Islet precursor cell (in vitro differentiated cells): ENCODE measurements at regions not wholly inside any gene's neighbourhood (a gene's known extent, or its start where the extent isn't known, plus 50 kb on each side); places are given as distances from the start of the nearest gene placed in this dataset.

Experiments
- DNase-seq: peaks from one replicate; pipeline ENCODE4 v3.0.0-alpha.2; 2018

DNA sequence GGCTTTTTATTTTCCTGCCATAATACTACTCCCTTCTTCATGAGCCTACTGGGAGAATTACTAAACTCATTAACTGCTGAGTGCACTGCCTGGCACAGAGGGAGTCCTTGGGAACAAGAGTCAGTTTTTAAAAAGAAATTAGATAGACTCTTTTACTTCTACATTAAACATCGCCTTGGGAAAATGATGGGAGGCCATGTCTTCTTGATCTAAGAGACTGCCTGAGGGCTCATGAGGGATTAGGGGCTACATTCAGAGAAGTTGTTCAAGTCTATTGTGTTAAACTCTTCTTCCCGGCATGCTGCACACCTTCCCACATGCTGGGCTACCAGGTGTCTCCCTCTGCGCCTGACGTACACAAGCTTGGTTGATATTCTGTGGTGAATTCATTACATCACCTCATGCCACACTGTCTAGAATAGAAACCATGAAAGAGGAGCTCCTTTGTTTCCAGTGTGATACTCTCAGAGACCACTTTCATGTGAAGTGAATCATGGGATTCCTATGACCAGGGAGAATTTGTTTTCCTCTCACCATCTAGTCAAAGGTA lies 1422.3 kb downstream of the AACS start:
- no peak for DNase-seq

DNA sequence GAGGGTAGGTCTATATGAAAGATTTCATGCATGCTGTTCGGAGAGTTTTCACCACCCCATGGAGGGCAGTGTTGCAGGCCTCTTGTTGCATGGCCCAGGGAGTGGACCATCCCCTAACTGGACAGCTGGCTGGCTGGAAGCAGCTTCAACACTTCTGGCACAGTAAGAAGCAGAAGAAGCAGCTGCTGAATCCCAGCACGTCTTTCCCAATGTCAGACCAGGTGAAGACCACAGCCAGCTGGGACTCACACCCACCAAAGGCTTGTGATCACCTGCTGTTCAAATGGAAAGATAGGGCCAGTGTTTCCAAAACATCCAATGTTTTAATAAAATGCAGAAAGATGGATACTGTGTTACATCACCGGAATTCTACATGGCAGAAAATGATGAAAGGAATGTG lies 1423.6 kb downstream of the AACS start:
- DNase-seq = no peak

- no peak for DNase-seq
These were observed 1426.9 kb downstream of the AACS start for GRCh38 chr12:126492181-126492580.

- DNase-seq = peak; percentile 86
These were observed 1428.3 kb downstream of the AACS start for GRCh38 chr12:126493366-126494108.

DNA sequence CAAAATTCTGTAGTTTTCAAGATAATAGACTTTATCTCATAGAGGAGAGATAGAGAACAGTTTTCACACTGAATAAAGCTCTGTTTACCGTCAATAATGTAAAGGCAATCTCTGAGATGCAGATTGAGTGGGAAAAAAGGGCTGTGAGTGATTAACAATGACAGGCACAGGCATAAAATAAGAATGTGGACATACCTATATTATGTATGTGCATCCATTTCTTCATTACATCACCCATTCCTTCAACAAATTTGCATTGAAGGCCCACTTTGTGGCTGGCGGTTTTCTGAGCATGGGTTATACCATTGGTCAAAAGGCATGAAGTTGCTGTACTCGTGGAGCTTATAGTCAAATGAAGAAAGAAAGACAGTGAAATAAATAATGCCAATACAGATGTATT lies 1431.0 kb downstream of the AACS start:
- DNase-seq = no peak

GRCh38 chr12:126506426-126507182 lies 1441.4 kb downstream of the AACS start:
- no peak for DNase-seq

DNA sequence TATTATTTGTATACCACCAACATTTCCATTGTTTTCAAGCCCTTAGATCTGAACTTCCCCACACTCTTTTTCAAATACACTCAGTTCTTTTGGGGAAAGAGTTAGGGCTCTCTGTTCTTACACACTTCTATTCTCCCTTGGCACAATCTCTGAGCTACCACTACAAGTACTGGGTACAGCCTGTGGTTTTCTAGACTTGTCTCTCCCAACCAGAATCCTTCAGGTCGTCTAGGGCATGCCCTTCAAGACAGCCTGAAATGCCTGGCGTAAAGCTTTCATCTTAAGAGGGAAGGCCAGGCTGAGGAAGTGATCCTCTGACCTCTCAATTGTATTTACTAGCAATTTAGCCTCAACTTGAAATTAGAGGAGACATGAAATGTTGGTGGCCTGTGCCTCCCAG lies 1442.0 kb downstream of the AACS start:
- DNase-seq = no peak

DNA sequence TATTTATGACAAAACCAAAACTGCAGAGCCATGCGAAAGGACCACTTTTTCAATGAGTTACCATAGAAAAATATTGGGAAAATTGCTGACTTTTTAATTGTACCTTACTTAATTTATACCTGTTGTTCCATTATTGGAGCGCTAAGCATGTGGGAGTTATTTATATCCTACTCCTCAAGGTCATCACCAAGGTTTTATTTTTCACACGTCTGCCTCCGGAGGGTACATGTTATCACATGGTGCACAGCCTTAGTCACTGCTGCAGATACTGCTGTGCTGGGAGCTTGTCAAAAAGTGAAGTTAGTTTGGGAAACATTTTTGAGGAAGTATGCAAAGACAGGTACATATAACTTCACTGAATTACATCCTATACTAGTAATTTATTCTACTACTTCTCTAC lies 1444.3 kb downstream of the AACS start:
- DNase-seq = no peak

DNA sequence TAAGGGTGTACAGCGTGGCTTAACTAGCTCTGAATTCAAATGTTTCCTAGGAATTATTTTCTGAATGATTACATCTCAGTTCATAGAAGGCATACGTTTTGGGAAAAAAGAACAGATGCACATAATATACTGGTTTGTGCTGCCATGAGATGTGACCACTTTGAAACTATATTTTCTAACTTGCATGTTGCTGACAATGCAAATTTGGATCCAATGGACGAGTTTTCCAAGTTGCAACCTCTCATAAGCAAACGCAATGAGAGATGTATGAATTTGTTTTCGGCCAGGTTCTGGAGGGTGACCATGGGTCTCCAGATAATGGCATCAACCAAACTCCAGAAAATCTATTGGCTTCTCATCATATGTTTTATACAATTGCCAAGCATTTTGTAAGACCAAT lies 1445.4 kb downstream of the AACS start:
- DNase-seq = no peak

DNA sequence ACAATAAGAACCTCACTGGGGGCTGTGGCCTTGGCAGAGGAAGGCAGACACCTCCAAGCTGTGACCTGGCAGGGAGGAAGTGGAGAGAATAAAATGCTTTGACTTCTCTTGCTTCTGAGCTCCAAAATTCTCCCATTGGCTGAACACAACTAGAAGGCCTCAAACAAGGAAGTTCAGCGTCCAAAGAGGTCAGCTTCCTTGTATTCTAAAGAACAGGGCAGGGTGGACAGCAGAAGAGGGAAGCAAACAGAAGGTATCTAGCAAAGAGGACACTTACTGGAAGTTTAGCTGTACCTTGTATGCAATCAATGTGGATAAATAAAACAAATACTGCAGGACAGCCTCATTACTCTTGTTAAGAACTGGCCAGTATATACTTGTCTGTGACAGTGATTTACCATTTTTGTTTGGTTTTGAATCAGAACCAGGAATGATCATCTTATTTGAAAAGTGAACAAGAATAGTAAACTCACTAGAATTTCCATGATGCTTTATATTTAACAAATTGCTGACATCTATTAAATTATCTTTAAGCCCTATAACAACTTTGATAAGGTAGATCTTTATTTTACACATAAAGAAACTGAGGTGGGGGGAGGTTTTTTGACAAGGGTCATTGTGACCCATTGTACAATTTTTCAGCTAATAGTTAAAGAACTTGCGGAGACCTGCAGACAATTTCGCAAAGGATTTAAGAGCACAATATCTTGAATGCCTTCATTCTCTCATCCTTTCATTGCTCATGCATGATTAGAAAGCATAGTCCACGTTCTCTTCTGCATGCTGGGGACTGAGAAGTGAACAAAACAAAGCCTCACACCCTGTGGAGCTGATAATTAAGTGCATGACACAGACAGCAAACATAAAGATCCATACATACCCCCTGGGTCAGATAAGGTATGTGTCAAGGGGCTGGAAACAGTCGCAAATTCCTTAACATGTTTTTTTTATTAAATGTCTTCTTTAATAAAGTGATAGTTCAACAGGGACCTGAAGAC lies 1448.0 kb downstream of the AACS start:
- DNase-seq = no peak

DNA sequence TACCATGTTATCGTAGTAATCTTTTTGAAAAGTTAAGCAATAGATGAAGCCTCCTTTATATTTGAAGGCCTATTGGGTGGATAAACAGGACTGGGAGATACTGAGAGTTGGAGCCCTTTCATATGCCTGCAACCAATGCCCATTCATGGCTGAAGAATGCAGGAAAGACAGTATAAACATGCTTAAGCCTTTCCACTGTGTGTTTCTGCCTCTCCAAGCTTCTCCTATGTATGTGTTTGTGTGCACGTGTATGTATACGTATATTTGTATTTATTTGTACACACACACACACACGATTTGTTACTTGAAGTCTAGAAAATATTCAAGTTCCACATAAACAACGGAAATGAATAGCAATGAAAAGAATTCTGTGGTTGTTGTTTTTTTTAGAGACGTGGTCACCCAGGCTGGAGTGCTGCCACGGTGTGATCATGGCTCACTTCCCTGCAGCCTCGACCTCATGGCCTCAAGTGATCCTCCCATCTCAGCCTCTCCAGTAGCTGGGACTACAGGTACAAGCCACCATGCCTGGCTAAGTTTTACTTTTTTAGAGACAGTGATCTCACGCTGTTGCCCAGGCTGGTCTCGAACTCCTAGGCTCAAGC lies 1453.5 kb downstream of the AACS start:
- no peak for DNase-seq

DNA sequence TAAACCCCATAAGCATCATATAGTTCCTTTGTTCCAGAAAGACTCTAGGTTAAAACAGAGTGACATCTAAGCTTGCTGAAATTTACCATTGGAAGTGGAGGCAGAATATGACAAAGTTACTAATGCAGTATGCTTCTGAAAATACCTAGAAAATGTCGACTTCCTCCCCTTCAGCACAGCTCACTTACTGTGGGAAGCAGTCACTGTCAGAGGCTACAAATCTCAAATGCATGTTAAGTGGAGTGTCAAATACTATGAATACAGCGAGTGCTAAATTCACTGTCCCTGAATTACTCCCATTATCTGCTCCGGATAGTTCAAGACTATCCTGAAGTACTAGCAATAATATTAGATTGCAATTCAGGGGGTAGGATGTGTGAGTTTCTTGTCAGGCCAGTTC lies 1454.6 kb downstream of the AACS start:
- no peak for DNase-seq

DNA sequence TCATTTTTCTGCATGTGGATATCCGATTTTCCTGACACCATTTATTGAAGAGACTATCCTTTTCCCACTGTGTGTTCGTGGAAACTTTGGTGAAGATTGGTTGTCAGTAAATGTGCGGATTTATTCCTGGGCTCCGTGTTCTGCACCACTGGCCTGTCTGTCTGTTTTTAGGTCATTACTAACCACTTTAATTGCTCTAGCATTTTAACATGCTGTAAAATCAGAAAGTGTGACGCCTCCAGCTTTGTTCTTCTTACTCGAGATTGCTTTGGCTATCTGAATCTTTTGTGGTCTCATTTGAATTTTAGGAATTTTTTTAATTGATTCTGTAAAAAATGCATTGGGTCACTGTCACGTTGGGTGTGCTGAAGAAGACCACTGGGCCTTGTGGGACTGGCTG lies 1458.7 kb downstream of the AACS start:
- no peak for DNase-seq

DNA sequence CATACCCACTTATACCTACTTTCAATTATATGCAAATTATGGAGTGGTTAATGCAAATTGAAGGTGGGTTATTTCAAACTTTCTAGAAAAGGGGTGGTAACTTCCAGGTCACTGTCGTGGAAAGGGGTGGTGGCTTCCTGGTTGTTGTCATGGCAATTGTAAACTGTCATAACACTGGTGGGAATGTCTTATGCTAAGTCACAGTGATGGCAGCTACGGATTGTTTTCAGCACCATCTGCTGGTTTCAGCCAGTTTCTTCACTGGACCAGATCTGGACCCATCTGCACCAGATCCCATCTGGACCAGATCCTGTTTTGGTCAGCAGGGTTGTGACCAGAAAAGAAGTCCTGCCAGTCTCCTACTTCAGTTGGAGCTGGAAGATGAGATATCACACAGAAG lies 1469.3 kb downstream of the AACS start:
- no peak for DNase-seq

GRCh38 chr12:126534942-126535341 lies 1469.7 kb downstream of the AACS start:
- no peak for DNase-seq

DNA sequence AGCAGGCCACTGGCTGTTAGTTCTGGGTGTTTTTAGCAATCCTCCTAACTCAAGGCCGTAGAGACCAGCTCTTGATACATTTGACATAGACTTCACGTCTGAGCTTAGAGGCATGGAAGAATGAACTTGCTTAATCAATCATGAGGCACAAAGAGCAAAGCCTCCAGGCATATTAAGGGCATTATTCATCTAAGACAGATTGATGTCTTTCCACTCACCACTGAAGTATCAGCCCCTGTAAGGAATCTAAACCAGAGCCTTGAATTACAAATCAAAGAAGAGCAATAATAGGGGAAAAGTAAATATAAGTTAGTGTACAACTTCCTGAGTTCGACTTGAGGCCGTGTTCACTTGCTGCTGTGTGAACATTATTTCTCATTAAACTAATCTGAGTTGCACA lies 1470.7 kb downstream of the AACS start:
- no peak for DNase-seq

DNA sequence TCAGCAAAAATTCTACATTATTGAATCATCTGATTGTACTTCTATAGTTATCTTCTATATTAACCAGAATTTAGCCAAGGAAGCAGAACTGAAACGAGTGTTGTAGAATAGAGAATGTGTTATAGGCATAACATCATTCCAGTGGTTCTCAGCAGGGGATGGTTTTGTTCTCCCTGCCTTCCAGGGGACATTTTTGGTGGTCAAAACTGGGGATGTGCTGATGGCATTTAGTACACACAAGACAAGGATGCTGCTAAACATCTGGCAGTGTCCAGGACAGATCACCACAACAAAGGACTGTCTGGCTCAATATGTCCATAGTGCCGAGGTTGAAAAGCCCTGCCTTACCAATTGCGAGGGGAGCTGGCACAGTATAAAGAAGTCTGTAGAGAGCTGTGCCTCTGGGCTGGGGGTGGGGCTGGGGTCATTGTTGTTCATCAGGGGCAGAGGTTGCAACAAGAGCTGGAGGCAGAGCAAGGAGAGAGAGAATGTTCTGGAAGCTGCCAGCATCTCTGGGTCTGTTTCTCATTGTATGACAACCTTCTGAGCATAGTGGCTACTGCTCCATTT lies 1472.8 kb downstream of the AACS start:
- DNase-seq = no peak

DNA sequence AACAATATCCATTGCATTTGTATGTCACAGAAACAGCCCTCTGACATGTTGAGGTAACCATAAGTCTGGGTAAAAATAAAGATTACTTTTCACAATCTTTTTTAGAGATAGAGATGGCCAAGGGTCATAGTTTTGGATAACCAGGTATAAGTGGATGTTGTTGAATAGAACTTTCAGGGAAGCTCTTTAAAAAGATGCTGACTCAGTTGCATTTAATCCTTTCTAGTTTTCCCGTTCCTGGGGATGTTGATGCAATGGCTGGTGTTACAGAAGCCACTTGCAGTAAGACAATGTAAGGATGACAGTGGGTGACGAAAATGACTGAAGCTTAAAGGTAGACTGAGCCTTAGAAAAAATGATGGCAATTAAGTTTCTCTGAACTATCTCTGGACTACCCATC lies 1473.7 kb downstream of the AACS start:
- DNase-seq = no peak

GRCh38 chr12:126545411-126545810 lies 1480.2 kb downstream of the AACS start:
- no peak for DNase-seq

- DNase-seq = no peak
These were observed 1482.7 kb downstream of the AACS start for GRCh38 chr12:126547905-126548304.

DNA sequence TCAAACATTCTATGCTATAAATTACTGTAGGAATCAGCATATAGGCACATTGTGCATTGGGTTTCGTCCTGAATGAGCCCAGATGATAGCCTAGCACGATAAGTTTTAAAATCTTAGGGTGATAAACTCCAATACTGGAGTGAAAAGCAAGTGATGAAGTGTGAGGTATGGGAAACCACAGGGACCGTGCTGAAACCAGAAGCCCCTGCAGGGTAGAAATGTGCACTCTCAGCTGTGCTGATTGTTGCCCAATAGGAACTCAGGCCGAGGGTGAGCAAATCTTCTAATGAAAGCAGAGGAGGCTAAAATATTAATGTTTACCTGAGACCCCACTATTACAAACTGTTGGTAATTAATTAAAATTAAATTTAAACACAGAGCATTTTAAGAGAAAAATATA lies 1486.6 kb downstream of the AACS start:
- no peak for DNase-seq

DNA sequence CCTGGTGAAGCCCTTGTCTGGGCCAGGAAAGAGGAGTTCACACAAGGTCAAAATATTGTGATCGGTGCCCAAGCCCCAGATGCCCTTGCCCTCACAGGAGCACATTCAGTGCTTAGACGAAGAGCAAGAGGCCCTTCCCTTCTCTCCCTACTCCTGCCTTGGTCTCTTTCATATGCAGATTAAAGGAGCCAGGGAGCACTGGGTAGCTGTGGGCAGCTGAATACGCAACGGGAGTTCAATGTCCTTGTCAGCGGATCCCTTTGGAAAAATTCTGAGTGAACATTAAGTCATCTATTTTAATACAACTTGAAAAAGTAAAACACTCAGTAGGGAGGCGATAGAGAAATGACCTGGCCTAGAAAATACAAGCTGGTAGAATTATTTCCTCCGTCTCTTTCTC lies 1489.4 kb downstream of the AACS start:
- DNase-seq = no peak
